IMR-90 (cell line): ENCODE measurements at regions not wholly inside any gene's neighbourhood (a gene's known extent, or its start where the extent isn't known, plus 50 kb on each side); places are given as distances from the start of the nearest gene placed in this dataset.

Experiments
- ATAC-seq: fragments of 200-7000 bp; cut with Tn5 transposase; 2 replicates; pipeline ENCODE4 v1.9.1; 2020; ENCODE audit warnings: low read depth, mild to moderate bottlenecking, moderate library complexity
- BruUV-seq: library from RNA; stranded (reverse); fragments of 400-500 nt; replicated peaks from 2 replicates; lab custom pipeline; 2021; lab: Mats Ljungman, UMichigan
- CTCF ChIA-PET: fragments of 300-600 bp; formaldehyde crosslinking; extraction: SDS; loops from one replicate; lab custom pipeline; 2021; ENCODE audit warnings: antibody characterized with exemption; lab: Yijun Ruan, JAX
- POLR2A ChIA-PET: fragments of 300-600 bp; sonication (Branson Sonifier 250); formaldehyde crosslinking; loops from one replicate; lab custom pipeline; 2022; ENCODE audit warnings: antibody characterized with exemption; ENCODE audit not compliant: unreplicated experiment; lab: Charles Lee
- DNase-seq: peaks from one replicate; pipeline ENCODE4 v3.0.0; 2013
- H2AFZ ChIP-seq: replicated peaks from 2 replicates; pipeline ENCODE3; 2013; ENCODE audit warnings: low read length, mild to moderate bottlenecking; ENCODE audit not compliant: poor library complexity
- H2AK5ac ChIP-seq: 2 replicates; pipeline ENCODE4 v1.6.1; 2013; ENCODE audit warnings: low read depth, low read length, inconsistent platforms
- H2AK9ac ChIP-seq: replicated peaks from 2 replicates; pipeline ENCODE3; 2013; ENCODE audit warnings: mild to moderate bottlenecking, low read depth, low read length, moderate library complexity; ENCODE audit not compliant: poor library complexity
- H2BK120ac ChIP-seq: 2 replicates; pipeline ENCODE4 v1.6.1; 2013; ENCODE audit warnings: low read depth, low read length, inconsistent platforms
- H2BK15ac ChIP-seq: 3 replicates; pipeline ENCODE4 v1.6.1; 2013; ENCODE audit warnings: low read depth, low read length, inconsistent platforms
- H2BK20ac ChIP-seq: 2 replicates; pipeline ENCODE4 v1.6.1; 2013; ENCODE audit warnings: low read depth, mild to moderate bottlenecking, inconsistent platforms, low read length, moderate library complexity
- H2BK5ac ChIP-seq: 2 replicates; pipeline ENCODE4 v1.6.1; 2013; ENCODE audit warnings: mild to moderate bottlenecking, low read depth, low read length, inconsistent platforms; ENCODE audit not compliant: poor library complexity, severe bottlenecking
- H3K14ac ChIP-seq: replicated peaks from 2 replicates; pipeline ENCODE4 v1.6.1; 2013; ENCODE audit warnings: low read depth, low read length, inconsistent platforms
- H3K18ac ChIP-seq: 2 replicates; pipeline ENCODE4 v1.6.1; 2013; ENCODE audit warnings: low read depth, low read length, control low read depth
- H3K23ac ChIP-seq: 2 replicates; pipeline ENCODE4 v1.6.1; 2013; ENCODE audit warnings: low read depth, low read length, inconsistent platforms
- H3K27ac ChIP-seq: 2 replicates; pipeline ENCODE4 v1.5.1; 2013; ENCODE audit warnings: mild to moderate bottlenecking, control low read depth, low read length; ENCODE audit not compliant: insufficient read depth
- H3K27me3 ChIP-seq: 2 replicates; pipeline ENCODE4 v1.6.1; 2013; ENCODE audit warnings: low read length; ENCODE audit not compliant: control insufficient read depth, insufficient read depth
- H3K36me3 ChIP-seq: 2 replicates; pipeline ENCODE4 v1.6.1; 2013; ENCODE audit warnings: low read length, mixed read lengths; ENCODE audit not compliant: control insufficient read depth, insufficient read depth
- H3K4ac ChIP-seq: 2 replicates; pipeline ENCODE4 v1.6.1; 2013; ENCODE audit warnings: low read depth, low read length, inconsistent platforms
- H3K4me1 ChIP-seq: 2 replicates; pipeline ENCODE4 v1.6.1; 2013; ENCODE audit warnings: low read length, mixed read lengths; ENCODE audit not compliant: control insufficient read depth, insufficient read depth
- H3K4me2 ChIP-seq: 2 replicates; pipeline ENCODE4 v1.6.1; 2013; ENCODE audit warnings: low read depth, mild to moderate bottlenecking, control low read depth, low read length, moderate library complexity
- H3K4me3 ChIP-seq: 2 replicates; pipeline ENCODE4 v1.5.1; 2013; ENCODE audit warnings: low read depth, mild to moderate bottlenecking, control low read depth, low read length, moderate library complexity; ENCODE audit not compliant: insufficient read depth
- H3K56ac ChIP-seq: 2 replicates; pipeline ENCODE4 v1.6.1; 2013; ENCODE audit warnings: low read length, inconsistent platforms; ENCODE audit not compliant: insufficient read depth; ENCODE audit errors: extremely low read depth
- H3K79me1 ChIP-seq, 2 experiments: 2 replicates each; pipeline ENCODE4 v1.6.1; 2013; ENCODE audit warnings: low read length in 2 of 2, inconsistent platforms in 1 of 2, low read depth in 1 of 2
- H3K9ac ChIP-seq: 2 replicates; pipeline ENCODE4 v1.6.1; 2013; ENCODE audit warnings: low read depth, low read length, control low read depth
- H3K9me1 ChIP-seq: 2 replicates; pipeline ENCODE4 v1.6.1; 2013; ENCODE audit warnings: low read length, inconsistent platforms; ENCODE audit not compliant: insufficient read depth
- H3K9me3 ChIP-seq: 2 replicates; pipeline ENCODE4 v1.6.1; 2013; ENCODE audit warnings: low read length; ENCODE audit not compliant: control insufficient read depth, insufficient read depth
- H4K20me1 ChIP-seq: 2 replicates; pipeline ENCODE4 v1.6.1; 2013; ENCODE audit warnings: low read length, inconsistent platforms; ENCODE audit not compliant: insufficient read depth
- H4K5ac ChIP-seq: 2 replicates; pipeline ENCODE4 v1.6.1; 2013; ENCODE audit warnings: mild to moderate bottlenecking, low read depth, low read length, control low read depth
- H4K8ac ChIP-seq, 2 experiments: 2 replicates each; pipeline ENCODE4 v1.6.1; 2013; ENCODE audit warnings: low read depth in 2 of 2, low read length in 2 of 2, control low read depth in 1 of 2, inconsistent platforms in 1 of 2
- H4K91ac ChIP-seq: 2 replicates; pipeline ENCODE4 v1.6.1; 2013; ENCODE audit warnings: low read depth, low read length, inconsistent platforms; ENCODE audit not compliant: insufficient read depth
- CEBPB ChIP-seq: IDR thresholded peaks from 2 replicates; pipeline ENCODE4 v1.6.1; 2012; ENCODE audit warnings: low read depth, low read length, improper control_type of control experiment
- POLR2A ChIP-seq: IDR thresholded peaks from 2 replicates; pipeline ENCODE4 v1.6.1; 2012; ENCODE audit warnings: mild to moderate bottlenecking, low read depth, low read length
- RCOR1 ChIP-seq: IDR thresholded peaks from 2 replicates; pipeline ENCODE4 v1.6.1; 2012; ENCODE audit warnings: mild to moderate bottlenecking, low read length, improper control_type of control experiment; ENCODE audit not compliant: insufficient replicate concordance
- WGBS, 2 experiments: methylation state at CpG; one replicate each; pipeline versions ENCODE4 v1.1.5 to v1.1.7; 2013; ENCODE audit warnings: missing lambda C conversion rate in 2 of 2; ENCODE audit not compliant: insufficient read length in 1 of 2; ENCODE audit errors: extremely low coverage in 2 of 2; 5-methylcytosine and 5-hydroxymethylcytosine counted together
- dilution Hi-C: fragments of 300-500 bp; cut with HindIII; formaldehyde crosslinking; loops from one replicate; pipeline ENCODE4 v1.14.3; 2018; ENCODE audit warnings: low sequenced_read_pairs; ENCODE audit not compliant: unreplicated experiment
- in situ Hi-C: fragments of 300-500 bp; cut with MboI; formaldehyde crosslinking; loops from 3 replicates; pipeline ENCODE4 v1.14.3; 2019; ENCODE audit warnings: low sequenced_read_pairs, inconsistent platforms, mixed read lengths
- intact Hi-C: fragments of 100-400 bp; cut with micrococcal nuclease; formaldehyde crosslinking; loops from 2 replicates; pipeline ENCODE4 v1.10.0; 2022

- Histone ChIP-seq H2BK20ac (no peak overlapping the region), H3K18ac (no peak overlapping the region), H4K5ac (no peak overlapping the region), H2AFZ (no peak overlapping the region), H2AK9ac (no peak overlapping the region), H3K4me1 (no peaks in the 10 kb centered on the region), H3K4ac (no peak overlapping the region), H2AK5ac (no peak overlapping the region), H2BK15ac (no peak overlapping the region), H4K20me1 (no peaks in the 10 kb centered on the region), H3K56ac (no peak overlapping the region), H3K27ac (no peak overlapping the region), H2BK5ac (no peak overlapping the region), H4K8ac (no peak overlapping the region), H3K4me2 (no peak overlapping the region), H3K14ac (no peak overlapping the region), H3K9ac (no peak overlapping the region), H3K23ac (no peak overlapping the region), H3K27me3 (no peaks in the 10 kb centered on the region), H3K9me3 (no peaks in the 10 kb centered on the region), H3K4me3 (no peak overlapping the region), H4K91ac (no peak overlapping the region), H3K36me3 (no peaks in the 10 kb centered on the region), H3K9me1 (no peaks in the 10 kb centered on the region), H2BK120ac (no peak overlapping the region), H3K79me1 (no peaks in the 10 kb centered on the region)
- in situ Hi-C loops: no loop called here
- BruUV-seq: no TSS peak
- DNase-seq (no peak), ATAC-seq (no peak)
- intact Hi-C loops: no loop called here
- POLR2A ChIA-PET: no interaction called here
- dilution Hi-C loops: no loop called here
- no peak for TF ChIP-seq POLR2A
- no peak for TF ChIP-seq CEBPB
- no peak for TF ChIP-seq RCOR1
- CTCF ChIA-PET: no interaction called here
- WGBS, 2 experiments: no CpG with 5 or more reads among the region's 3 CpGs
These were observed 787.2 kb downstream of the PLCL1 start for GRCh38 chr2:198591586-198591985.
